IPS-11a (cell line): ENCODE measurements at regions not wholly inside any gene's neighbourhood (a gene's known extent, or its start where the extent isn't known, plus 50 kb on each side); places are given as distances from the start of the nearest gene placed in this dataset.

Experiments
- H3K4me3 ChIP-seq: one replicate; pipeline ENCODE4 v1.5.1; 2013; ENCODE audit warnings: low read depth, low read length, control low read depth

DNA sequence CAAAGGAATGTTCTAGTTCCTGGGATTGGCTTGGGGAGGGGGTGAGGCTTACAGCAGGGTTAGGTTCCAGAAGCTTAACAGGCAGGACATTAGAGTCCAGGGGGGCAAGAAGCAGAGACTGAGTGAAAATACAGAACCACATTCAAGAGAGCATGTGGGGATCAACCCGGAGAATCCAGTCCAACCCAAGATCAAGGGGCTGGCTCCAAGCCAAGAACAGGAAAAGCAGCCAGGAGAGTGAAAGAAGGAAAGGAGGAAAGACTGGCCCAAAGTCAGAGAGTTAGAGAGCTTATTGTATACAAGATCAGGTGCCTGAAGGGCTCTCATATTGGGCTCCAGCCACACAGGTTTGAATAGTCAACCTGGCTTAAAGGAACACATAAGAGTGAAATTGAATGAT, 190.3 kb upstream of the CDKN3 start:
- H3K4me3 ChIP-seq, result no peak overlapping the region

DNA sequence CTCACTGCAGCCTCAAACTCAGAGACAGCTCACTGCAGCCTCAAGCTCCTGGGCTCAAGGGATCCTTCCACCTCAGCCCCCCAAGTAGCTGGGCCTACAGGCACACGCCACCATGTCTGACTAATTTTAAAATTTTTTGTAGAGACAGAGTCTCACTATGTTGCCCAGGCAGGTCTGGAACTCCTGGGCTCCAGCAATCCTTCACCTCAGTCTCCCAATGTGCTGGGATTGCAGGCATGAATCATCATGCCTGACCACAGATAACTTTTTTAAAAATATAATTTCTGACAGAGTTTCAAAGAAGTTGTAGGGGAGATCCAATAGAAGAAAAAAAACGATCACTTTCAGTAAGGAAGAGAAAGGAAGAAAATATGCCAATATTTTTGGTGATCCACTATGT, 189.7 kb upstream of the CDKN3 start:
- no peak overlapping the region for H3K4me3 ChIP-seq

DNA sequence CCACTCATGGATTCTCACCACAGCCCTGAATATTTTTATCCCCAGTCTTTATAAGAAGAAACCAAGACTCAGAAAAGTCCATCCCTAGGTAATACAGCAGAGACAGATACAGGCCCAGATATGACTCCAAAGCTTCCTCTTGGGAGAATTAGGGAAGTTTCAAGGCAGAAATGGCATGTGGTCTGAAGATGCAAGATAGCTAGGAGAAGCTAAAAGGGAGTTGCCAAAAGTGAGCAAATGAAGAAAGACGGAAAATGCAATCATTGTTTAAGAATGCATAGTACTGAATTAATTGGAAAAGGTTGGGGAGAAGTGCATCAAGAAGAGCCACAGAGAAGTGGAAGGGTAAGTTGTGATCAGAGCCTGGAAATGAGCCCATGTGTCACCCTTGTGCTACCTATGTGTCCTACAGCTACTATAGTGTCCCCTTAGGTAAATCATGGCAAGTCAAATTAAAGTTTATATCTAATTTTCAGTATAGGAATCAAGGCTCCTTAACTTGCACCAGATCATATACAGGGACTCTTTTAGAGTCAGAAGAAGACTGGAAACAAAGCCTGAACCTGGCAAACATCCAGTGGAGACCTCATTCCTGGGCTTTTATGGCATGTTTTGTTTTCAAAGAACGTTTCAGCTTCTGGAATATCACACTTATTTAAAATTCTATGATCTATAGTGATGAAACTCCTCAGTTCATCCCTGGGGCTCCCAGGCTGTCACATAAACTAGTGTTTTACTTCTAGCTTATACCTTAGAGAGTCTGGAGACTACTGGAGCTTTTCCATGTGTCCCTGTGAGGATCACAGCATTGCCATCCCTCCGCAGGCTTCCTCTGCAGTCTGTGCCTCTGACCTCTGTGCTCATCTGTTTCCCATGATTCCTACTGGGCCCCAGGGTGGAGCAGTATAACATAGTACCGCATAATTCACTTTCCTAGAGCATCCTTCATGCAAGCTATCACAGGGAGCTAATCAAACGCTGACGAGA, 189.0 kb upstream of the CDKN3 start:
- no peak overlapping the region for H3K4me3 ChIP-seq

DNA sequence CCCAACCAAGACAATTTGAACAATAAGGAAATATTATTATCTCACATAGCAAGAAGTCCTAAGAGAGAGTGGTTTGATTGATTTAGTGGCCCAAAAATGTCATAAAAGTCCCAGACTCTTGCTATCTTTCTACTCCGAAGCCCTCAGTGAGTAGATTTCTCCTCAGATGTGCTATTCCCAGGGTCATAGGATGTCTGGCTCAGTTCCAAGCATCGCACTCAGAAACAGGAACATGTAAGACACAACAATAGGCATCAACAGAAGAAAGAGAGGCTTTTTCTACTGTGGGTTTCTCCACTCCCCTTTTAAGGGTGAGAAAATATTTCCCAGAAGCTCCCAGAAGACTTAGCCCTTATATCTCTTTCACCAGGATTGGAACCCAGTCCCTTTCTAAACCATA, 188.1 kb upstream of the CDKN3 start:
- H3K4me3 ChIP-seq, result no peak overlapping the region

DNA sequence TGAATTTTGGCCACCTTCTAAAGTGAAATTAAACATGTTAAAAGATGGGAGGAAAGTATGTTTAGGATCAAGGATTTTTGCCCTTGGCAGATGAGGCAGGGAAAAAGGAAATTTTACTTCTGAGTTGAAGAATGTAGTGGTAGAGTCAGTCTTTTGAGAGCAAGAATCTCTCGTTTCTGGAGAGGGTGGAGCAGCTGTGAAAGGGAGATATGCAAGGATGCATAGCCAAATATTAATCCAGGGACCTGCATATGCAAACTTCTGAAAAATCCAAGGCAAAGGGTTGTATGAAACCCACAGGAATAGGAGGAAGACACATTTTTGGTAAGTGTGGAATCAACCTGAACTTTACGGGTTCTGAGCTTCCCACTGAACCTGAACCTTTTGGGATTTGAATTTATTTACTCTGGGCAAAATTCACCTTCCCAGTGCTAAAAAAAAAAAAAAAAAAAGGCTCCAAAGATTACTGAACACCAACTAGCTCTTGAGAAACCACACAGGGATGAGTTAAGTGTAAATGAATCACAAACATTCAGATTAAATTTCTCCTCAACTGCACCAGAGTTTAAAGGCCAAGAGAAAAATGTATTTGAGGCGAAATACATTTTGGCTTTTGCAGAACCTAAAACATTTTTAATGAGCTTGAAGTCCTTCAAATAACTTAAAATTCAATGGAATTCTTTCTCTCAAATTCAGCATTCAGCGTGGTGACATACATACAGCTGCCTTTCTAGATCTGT, 187.1 kb upstream of the CDKN3 start:
- H3K4me3 ChIP-seq, result no peak overlapping the region

DNA sequence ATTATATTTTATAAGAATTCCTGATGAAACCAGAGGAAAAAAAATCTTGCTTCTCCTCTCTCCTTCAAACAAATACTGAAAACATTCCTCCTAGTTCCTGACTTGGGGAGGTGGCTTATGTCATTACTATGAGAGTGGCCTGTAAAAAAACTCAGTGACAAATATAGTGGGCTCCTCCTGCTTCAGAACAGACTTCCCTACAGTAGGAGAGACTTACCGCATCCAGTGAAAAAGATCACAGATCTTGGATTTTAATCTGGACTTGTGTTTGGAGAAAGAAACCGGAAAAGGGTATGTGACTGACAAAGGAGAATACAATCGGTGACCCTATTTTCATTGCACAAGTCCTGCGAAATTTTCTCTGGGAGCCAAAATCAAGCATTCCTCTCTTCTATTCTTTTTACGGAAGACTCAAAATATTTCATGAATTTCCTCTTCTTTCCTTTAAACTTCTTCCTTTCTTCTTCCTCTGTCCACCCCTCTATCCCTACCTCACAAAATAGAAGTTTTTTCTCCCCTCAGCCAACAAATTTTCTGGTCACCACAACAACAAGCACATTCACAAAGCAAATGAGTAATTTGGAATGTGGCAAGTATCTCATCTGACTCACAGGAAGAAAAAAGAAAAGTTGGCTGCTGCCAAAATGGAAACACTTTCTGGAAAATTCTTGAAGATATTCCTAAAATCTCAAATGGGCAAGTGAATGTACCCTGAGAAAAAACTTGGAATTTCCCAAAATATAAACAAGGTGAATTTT, 185.1 kb upstream of the CDKN3 start:
- H3K4me3 ChIP-seq, result no peak overlapping the region

DNA sequence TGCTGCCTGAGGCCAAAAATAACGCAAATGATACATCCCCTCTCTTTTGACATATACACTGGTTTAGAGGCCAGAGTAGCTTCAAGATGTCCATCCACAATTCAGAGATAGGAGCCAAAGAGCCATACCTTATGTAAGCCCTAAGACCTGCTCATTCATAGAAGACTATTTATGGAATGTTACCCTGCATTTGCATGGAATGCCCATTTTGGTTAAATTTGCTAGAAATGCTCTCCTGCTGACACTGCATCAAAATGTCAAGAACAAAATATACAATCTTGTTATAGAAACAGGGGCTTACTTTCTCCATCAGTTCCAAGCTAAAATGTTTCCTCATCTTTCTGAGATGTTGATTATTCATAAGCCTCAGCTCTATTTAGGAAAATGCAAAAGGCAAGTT, 183.3 kb upstream of the CDKN3 start:
- no peak overlapping the region for H3K4me3 ChIP-seq

DNA sequence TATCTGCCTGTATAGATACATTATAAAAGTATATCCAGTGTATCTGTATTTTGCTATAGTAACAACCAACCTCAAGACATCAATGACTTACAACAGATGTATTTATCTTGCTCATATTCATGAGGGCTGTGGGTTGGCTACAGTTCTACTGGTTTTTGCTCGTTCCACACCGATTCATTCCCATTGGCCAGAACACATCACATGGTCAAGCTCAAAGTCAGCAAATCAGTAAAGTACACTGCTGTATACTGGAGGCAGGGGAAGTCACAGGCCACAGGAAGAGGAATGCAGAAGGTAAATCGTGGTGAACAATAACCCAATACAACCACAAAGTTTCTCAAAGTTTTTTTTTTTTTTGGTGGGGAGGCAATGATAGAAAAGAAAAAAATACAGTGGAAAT, 180.0 kb upstream of the CDKN3 start:
- H3K4me3 ChIP-seq, result no peak overlapping the region

DNA sequence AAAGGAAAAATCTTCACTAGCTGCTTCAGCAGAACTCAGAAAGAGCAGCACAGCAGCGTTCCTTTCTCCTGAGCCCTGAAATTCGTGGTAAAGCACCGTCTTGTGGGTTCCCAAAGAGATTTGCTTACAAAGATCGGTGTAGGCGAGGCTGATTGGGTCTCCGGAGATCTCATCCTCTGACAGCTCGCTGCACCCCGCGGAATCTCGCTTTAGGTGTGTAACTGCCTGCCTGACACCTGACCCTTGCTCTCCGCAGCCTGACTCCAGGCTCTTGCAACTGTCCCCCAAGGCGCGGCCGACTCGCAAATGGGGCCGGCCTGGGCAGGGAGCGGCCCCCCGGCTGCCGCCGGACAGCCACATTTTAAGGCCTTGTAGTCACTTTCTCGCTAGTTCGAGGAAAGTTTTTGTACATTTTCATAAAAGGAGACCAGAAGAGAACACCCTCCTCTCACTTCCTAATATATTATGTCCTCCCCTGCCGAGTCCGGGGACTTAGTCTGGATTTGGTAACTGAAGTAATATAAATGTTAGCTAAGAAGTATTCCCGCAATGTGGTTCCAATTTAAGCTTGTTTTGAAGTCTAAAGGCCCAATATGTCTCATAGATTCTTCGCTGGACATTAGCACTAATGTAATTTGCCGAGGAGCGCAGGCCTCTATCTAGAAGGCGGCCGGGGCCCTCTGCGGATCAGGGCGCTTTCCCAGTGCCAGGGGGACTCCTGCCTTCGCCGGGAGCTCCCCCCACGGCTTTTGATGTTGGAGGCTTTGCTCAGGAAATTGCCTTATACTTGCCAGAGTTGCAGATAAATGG, 177.3 kb upstream of the CDKN3 start:
- peak overlapping the region; percentile 25 for H3K4me3 ChIP-seq

DNA sequence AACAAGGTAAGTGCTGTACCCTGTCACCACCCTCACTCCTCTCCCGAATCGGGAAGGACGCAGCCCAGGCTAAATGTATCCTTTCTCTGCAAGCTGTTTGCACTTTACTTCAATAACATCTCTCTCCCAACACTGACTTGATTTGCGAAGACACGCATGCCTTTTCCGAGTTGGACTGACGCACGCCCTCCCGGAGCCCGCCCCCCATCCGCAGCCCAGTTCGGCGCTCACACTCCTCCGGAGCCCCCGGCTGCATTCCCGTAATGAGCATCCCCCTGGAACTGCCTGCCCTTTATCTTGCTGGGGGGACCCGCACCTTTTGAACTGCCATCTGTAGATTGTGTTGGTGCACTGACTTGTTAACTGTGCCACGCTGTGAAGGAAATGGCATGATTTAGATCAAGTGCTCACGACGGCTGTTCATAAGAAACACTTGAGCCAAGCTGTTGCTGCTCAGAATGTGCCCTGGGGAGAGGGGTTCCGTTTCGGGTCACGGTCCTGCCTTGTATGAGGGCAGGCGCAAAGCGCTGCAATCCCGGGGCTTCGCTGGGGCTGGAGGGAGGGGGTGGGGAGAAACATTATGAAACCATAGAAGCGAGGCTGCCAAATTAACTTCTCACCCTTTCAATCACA, 176.6 kb upstream of the CDKN3 start:
- H3K4me3 ChIP-seq, result peak overlapping the region; percentile 25

DNA sequence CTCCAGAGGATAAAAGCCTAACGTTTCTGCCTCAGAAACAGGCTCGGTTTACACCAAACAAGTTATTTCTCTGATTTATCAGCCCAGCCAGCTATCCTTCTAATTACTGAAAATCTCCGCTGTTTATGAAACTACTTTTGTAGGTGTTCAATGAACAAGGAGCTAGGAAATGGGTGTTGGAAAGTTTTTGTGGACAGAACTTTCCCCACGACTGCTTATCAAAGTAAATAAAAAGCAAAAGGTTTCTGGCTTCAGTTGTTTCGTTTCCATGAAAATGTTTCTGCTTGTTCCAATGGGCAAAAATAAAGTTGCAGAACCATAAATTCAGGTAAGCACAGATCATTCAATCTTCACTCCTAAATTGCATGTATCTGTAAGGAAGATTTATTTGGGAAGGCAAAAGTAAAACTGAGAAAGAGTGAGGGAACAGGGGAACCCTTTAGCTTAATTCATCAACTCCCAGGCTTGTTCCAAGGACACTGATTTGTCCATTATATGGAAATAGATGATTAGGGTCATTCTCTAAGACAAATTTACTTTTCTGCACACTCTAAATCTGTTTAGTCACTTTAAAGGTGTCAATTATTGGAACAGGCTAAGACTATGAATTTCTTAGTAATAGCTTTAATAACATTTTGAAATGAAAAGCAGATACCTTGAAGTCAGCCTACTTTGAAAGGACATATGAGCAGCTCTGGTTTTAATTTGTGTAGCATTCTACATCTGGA, 175.9 kb upstream of the CDKN3 start:
- H3K4me3 ChIP-seq, result peak overlapping the region; percentile 25

DNA sequence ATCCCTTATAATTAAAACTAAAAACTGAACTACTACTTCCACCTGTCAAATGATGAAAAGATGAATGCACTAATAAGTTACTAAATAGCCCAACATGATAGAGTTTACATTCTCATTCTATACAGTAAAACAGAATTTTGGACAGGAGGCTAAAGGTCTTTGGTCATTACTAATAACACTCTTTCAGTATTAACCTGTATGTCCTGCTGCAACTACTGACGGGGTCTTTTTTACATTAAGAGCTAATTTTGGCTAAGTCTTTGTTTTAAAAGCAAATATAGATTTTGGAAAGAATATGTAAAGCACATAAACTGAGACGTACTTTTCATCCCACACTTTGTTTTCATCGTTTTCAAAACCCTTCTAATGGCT, 175.4 kb upstream of the CDKN3 start:
- H3K4me3 ChIP-seq, result no peak overlapping the region

DNA sequence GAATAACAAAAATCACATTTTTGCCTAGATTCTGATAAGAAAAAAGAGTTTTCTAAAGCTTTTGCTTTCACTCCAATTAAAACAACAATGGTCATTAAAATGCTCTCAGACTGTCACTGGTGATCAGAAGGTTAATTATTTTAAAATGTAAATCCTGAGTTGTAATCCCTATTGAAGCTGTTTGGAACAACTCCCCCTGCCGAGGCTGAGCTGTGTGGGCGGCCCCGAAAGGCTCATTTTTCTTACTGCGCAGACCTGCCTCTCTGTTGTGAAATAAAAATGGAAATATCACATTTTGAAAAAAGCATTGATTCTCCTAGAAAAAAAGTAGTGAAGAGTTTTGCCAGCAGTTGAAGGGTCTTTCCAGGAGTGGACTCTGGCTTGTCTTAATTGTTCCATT, 174.8 kb upstream of the CDKN3 start:
- H3K4me3 ChIP-seq, result no peak overlapping the region

DNA sequence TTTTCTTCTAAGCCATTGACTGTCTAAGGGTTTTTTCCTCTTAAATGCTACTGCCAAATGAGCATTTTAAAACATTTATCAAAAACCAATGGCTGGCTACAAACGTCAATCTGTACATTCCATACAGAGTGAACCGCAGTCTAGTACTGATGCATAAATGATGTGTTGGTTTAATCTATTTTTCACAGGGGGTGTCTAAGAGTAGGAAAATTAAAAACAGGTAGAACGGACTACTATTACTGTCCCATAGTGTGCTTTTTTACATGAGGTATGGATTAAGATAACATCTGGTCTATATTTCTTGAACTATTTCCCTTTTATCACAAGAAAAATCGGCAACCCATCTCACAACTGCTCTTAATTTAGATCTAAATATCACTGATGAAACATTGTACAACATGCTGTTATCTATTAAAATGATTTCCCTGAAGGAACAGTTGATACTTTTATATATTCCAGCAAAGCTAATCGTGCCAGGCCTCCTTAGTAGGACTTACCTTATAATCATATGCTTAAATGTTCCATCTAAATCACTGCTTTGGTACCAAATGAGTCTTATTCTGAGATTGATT, 172.9 kb upstream of the CDKN3 start:
- H3K4me3 ChIP-seq, result no peak overlapping the region

DNA sequence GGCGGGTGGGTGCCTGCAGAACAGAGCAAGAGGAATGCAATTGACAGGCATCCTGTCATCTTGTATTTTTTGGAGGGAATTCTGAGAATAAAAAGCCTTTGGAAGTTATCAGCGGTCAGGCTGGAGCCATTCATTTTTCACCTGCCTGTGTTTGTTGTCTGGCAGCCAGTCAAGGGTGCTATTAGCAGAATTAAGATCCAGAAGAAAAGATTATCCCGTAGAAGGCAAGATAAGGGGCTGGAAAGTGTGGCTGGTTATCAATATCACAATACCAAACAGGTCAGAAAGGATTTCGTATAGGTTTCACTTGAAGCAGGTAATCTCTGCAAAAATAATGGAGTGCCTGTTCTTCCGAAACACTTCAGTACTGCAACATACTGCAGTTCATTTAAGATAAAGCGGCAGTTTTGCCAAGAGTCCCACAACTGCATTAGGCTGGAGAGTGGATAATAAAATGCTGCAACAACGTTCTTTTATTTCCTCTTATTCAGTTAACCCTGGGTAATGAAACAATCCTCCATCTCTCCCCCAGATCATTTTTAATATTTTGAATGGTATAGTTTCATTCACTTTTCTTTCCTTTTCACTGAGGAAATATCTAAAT, 171.2 kb upstream of the CDKN3 start:
- no peak overlapping the region for H3K4me3 ChIP-seq

DNA sequence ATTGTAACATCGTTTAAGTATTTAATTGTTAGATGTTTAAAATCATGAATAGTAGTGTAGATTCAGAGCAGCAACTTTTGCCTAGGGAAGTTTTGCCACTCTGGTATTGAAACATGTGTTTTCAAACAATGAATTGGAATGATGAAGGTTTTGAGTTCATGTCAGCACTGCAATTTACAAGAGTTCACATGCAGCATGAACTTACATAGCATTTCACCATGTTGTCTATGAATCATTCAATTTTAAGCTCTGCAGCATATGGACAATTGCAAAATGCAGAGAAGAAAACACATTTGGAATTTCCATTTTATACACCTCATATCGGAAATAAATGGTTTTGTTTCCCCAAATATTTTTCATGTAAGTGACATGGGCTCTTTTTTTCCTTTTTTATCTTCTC, 170.7 kb upstream of the CDKN3 start:
- H3K4me3 ChIP-seq, result no peak overlapping the region

DNA sequence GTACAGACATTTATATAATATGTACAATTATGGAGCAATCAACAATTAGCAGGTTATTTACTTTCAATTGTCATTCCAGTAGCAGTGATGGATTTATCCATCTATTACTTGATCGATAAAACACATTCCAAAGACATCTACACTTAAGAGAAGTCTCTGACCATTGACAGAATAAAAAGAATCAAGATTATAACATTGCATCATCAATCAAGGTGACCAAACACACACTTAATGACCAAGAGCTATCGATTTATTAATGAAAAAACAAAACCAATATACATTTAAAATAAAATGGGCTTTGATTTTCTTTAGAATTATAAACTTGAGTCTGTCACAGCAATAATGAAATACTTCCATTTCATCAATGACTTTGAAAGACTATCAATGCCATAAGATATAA, 170.2 kb upstream of the CDKN3 start:
- no peak overlapping the region for H3K4me3 ChIP-seq

DNA sequence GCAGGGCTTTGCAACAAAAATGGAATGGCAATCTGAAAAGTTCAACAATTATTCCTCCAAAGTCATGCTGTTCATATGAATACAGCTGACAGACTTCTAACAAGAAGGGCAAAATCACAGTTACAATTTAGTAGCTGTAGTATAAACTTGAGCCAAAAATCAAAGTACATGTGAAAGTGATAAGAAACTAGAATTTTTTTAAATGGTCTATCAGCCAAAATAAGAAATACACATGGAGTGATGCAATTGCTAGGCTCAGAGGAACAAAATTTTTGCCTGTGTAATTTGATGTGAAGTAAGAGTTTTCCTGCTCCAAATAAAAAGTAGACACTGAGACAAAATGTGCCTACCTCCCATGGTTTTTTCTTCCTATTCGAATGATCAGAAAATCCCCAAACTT, 167.7 kb upstream of the CDKN3 start:
- no peak overlapping the region for H3K4me3 ChIP-seq

DNA sequence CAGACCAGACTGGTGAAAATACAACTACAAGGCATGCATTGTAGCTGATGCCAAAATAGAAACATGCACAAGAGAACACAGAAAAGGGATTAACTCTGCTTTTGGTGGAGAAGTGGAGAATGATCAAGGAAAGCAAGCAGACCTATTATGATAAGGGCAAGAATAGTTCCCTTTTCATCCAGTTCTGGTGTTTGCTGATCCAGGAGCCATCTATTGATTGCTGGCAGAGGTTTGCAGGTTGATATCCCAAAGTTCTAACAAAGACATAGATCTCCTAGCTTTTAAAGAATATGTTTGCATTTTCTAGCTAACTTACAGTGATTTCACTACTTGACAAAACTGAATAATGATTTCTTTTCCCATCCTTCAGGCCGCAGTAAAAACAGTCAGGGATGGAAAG, 166.2 kb upstream of the CDKN3 start:
- no peak overlapping the region for H3K4me3 ChIP-seq
